ENCODE measurements at regions not wholly inside any gene's neighbourhood (a gene's known extent, or its start where the extent isn't known, plus 50 kb on each side); places are given as distances from the start of the nearest gene placed in this dataset.

DNA sequence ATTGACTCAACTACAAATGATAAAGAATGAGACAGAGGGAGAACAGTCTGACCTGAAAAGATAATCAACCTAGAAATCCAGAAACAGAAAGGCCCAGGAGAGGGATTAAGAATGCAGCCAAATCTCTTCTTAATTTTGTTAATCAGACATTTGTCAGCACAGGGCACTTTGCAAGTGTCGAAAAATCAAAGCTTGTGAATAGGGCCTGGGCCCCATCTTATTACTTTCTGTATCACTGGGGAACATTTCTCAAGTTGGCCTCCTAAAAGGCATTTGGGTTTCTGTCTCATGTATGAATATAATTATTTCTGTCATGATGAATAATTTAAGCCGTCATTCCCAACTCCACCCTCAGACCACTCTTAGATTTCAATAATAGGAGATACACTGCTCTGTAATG is 308.4 kb upstream of the PRKCQ start:
- Histone ChIP-seq H2BK15ac (ENCODE audit: low read depth, low read length) (no peak overlapping the region), H3K9me3 (ENCODE audit: control insufficient read depth, low read depth, low read length) (no peaks in the 10 kb centered on the region), H3K4ac (ENCODE audit: low read depth, low read length) (no peak overlapping the region), H3K4me1 (ENCODE audit: insufficient read depth, low read length) (peaks cover 4% of the 10 kb centered on the region; the same call in 1 of the 2 replicates), H2BK12ac (ENCODE audit: insufficient read length, low read depth, low read length) (no peak overlapping the region), H3K79me1 (ENCODE audit: insufficient read depth, low read depth, low read length, poor library complexity, severe bottlenecking) (no peaks in the 10 kb centered on the region), H3K4me2 (ENCODE audit: insufficient read depth, insufficient read length, low read length) (no peak overlapping the region), H3K9ac (ENCODE audit: extremely low read depth, insufficient read length, low read length) (no peak overlapping the region), H4K8ac (replicated peaks; ENCODE audit: insufficient read length, low read depth, low read length) (no peak overlapping the region), H3K14ac (ENCODE audit: insufficient read depth, low read length) (no peak overlapping the region), H3T11ph (ENCODE audit: low read length) (no peak overlapping the region), H4K5ac (ENCODE audit: insufficient read length, low read depth, low read length) (no peak overlapping the region), H2BK120ac (ENCODE audit: low read depth, low read length, poor library complexity, severe bottlenecking) (no peak overlapping the region), H4K20me1 (ENCODE audit: control insufficient read depth, insufficient read depth, insufficient read length) (no peaks in the 10 kb centered on the region), H2BK20ac (ENCODE audit: low read depth, low read length, poor library complexity, severe bottlenecking) (no peak overlapping the region), H2AK5ac (ENCODE audit: insufficient read length, low read length) (no peak overlapping the region), H3K56ac (ENCODE audit: insufficient read length, low read depth, low read length) (no peak overlapping the region), H3K79me2 (ENCODE audit: insufficient read depth, low read length) (no peaks in the 10 kb centered on the region), H3K23ac (ENCODE audit: insufficient read length, low read depth, low read length) (no peak overlapping the region), H3K23me2 (ENCODE audit: insufficient read length, low read depth, low read length, poor library complexity, severe bottlenecking) (no peaks in the 10 kb centered on the region), H2AFZ (ENCODE audit: low read length) (no peak overlapping the region), H4K91ac (ENCODE audit: insufficient read length, low read depth, low read length) (no peak overlapping the region), H2BK5ac (ENCODE audit: insufficient read length, low read length) (no peak overlapping the region), H3K27me3 (ENCODE audit: insufficient read depth, low read length) (no peaks in the 10 kb centered on the region), H3K27ac (ENCODE audit: insufficient read length, low read depth, low read length) (no peak overlapping the region), H3K18ac (ENCODE audit: insufficient read length, low read depth, low read length) (no peak overlapping the region)
- no peak overlapping the region for H3K4me3 Mint-ChIP-seq
- no peak overlapping the region for H3K27ac Mint-ChIP-seq
- no peaks in the 10 kb centered on the region; a peak in 1 of 5 replicates for H3K9me3 Mint-ChIP-seq
- DNase-seq, result no peak
- H3K4me1 Mint-ChIP-seq, result peaks cover 20 to 23% of the 10 kb centered on the region in 2 experiments
- no peaks in the 10 kb centered on the region for H3K36me3 Mint-ChIP-seq (ENCODE audit: insufficient read depth in 1 of 3, low read depth in 3 of 3)
- WGBS (ENCODE audit: extremely low coverage, insufficient read length, low lambda C conversion rate), result no CpG with 5 or more reads among the region's 2 CpGs
- H3K27me3 Mint-ChIP-seq (ENCODE audit: low read depth), result peaks cover 1% of the 10 kb centered on the region; the same call in 1 of the 2 replicates
- TF ChIP-seq, protein P1, sequence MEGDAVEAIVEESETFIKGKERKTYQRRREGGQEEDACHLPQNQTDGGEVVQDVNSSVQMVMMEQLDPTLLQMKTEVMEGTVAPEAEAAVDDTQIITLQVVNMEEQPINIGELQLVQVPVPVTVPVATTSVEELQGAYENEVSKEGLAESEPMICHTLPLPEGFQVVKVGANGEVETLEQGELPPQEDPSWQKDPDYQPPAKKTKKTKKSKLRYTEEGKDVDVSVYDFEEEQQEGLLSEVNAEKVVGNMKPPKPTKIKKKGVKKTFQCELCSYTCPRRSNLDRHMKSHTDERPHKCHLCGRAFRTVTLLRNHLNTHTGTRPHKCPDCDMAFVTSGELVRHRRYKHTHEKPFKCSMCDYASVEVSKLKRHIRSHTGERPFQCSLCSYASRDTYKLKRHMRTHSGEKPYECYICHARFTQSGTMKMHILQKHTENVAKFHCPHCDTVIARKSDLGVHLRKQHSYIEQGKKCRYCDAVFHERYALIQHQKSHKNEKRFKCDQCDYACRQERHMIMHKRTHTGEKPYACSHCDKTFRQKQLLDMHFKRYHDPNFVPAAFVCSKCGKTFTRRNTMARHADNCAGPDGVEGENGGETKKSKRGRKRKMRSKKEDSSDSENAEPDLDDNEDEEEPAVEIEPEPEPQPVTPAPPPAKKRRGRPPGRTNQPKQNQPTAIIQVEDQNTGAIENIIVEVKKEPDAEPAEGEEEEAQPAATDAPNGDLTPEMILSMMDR (conservative IDR thresholded peaks at IDR 0.05), result no peak

All from H9 (cell line).